ENCODE measurements at regions not wholly inside any gene's neighbourhood (a gene's known extent, or its start where the extent isn't known, plus 50 kb on each side); places are given as distances from the start of the nearest gene placed in this dataset.

DNA sequence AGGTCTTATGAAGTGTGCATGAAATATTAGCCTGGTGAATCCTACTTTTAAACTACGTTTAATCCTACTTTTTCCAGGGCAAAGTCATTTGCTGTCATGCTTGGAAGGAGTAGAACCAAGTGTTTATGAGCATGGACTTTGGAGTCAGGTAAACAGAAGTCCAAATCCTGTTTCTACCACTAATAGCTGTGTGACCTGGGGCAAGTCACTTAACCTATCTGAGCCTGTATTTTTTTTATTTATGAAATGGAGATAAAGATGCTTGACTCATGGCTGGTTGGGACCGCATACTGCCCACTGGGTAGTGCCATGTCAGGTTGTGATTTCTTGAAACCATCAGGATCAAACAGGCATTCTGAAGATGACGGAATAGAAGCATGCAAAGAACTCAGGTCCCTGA lies 249.6 kb downstream of the BAMBI start:
- no peak overlapping the region for H3K27ac ChIP-seq (ENCODE audit: low read depth, low read length)
- H2AFZ ChIP-seq (ENCODE audit: low read length), result no peak overlapping the region
- H3K36me3 ChIP-seq (ENCODE audit: insufficient read depth, low read length), result no peaks in the 10 kb centered on the region
- no peak overlapping the region for H3K4me2 ChIP-seq (ENCODE audit: insufficient read depth, low read length)
- H3K27me3 ChIP-seq (ENCODE audit: insufficient read depth, low read length), result peaks cover 2% of the 10 kb centered on the region
- H4K20me1 ChIP-seq (ENCODE audit: insufficient read depth, low read length), result no peaks in the 10 kb centered on the region
- no peaks in the 10 kb centered on the region for H3K79me2 ChIP-seq (ENCODE audit: insufficient read depth, low read length)
- TF ChIP-seq, protein P1, sequence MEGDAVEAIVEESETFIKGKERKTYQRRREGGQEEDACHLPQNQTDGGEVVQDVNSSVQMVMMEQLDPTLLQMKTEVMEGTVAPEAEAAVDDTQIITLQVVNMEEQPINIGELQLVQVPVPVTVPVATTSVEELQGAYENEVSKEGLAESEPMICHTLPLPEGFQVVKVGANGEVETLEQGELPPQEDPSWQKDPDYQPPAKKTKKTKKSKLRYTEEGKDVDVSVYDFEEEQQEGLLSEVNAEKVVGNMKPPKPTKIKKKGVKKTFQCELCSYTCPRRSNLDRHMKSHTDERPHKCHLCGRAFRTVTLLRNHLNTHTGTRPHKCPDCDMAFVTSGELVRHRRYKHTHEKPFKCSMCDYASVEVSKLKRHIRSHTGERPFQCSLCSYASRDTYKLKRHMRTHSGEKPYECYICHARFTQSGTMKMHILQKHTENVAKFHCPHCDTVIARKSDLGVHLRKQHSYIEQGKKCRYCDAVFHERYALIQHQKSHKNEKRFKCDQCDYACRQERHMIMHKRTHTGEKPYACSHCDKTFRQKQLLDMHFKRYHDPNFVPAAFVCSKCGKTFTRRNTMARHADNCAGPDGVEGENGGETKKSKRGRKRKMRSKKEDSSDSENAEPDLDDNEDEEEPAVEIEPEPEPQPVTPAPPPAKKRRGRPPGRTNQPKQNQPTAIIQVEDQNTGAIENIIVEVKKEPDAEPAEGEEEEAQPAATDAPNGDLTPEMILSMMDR (IDR thresholded peaks at IDR 0.05; ENCODE audit: extremely low read depth, low read depth, low read length), result no peak
- no peak overlapping the region for H3K4me3 ChIP-seq (ENCODE audit: insufficient read depth, low read length)
- H3K9me3 ChIP-seq (ENCODE audit: low read depth, low read length), result no peaks in the 10 kb centered on the region
- DNase-seq (ENCODE audit: insufficient read length, low spot score, missing footprints), result no peak
- H3K4me1 ChIP-seq (ENCODE audit: insufficient read depth, low read length), result peaks cover 3% of the 10 kb centered on the region

DNA sequence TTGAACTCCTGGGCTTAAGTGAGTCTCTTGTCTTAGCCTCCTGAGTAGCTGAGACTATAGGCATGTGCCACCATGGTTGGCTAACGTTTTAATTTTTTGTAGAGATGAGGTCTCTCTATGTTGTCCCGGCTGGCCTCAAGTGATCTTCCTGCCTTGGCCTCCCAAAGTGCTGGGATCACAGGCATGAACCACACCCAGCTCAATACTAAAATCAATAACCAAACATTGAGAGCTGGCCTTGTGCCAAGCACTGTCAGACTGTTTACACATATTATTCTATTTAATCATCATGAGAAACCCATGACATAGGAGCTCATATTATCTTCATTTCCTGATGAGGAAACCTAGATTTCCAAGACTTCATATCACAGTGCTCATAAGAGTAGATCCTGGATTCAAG lies 251.2 kb downstream of the BAMBI start:
- Histone ChIP-seq H3K4me2 (ENCODE audit: insufficient read depth, low read length) (no peak overlapping the region), H3K79me2 (ENCODE audit: insufficient read depth, low read length) (no peaks in the 10 kb centered on the region), H3K4me1 (ENCODE audit: insufficient read depth, low read length) (no peaks in the 10 kb centered on the region), H2AFZ (ENCODE audit: low read length) (no peak overlapping the region), H3K27me3 (ENCODE audit: insufficient read depth, low read length) (no peaks in the 10 kb centered on the region), H4K20me1 (ENCODE audit: insufficient read depth, low read length) (no peaks in the 10 kb centered on the region), H3K27ac (ENCODE audit: low read depth, low read length) (no peak overlapping the region), H3K36me3 (ENCODE audit: insufficient read depth, low read length) (no peaks in the 10 kb centered on the region), H3K4me3 (ENCODE audit: insufficient read depth, low read length) (no peak overlapping the region), H3K9me3 (ENCODE audit: low read depth, low read length) (no peaks in the 10 kb centered on the region)
- TF ChIP-seq, protein P1 (IDR thresholded peaks at IDR 0.05; ENCODE audit: extremely low read depth, low read depth, low read length), result no peak
- DNase-seq (ENCODE audit: insufficient read length, low spot score, missing footprints), result no peak

DNA sequence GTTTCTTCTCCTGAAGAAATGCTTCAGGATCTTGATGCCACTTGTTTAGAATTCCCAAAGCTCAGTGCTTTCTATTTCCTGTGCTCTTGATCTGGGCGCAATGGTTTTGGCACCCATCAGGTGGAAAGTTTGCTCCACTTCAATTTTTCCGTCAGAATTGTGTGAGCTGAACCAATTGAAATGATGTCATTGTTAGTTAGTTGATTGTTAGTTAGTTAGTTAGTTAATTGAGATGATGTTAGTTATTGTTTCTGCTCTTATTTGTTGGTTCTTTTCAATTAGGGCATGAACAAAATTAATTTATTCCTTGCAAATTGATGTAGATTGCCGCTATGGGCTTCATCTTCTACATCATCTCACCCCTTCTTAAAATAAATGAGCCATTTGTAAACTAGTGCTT lies 252.6 kb downstream of the BAMBI start:
- DNase-seq (ENCODE audit: insufficient read length, low spot score, missing footprints), result no peak
- Histone ChIP-seq H3K4me2 (ENCODE audit: insufficient read depth, low read length) (no peak overlapping the region), H3K36me3 (ENCODE audit: insufficient read depth, low read length) (no peaks in the 10 kb centered on the region), H2AFZ (ENCODE audit: low read length) (no peak overlapping the region), H3K4me1 (ENCODE audit: insufficient read depth, low read length) (no peaks in the 10 kb centered on the region), H3K9me3 (ENCODE audit: low read depth, low read length) (no peaks in the 10 kb centered on the region), H3K27ac (ENCODE audit: low read depth, low read length) (no peak overlapping the region), H3K4me3 (ENCODE audit: insufficient read depth, low read length) (no peak overlapping the region), H3K79me2 (ENCODE audit: insufficient read depth, low read length) (no peaks in the 10 kb centered on the region), H4K20me1 (ENCODE audit: insufficient read depth, low read length) (no peaks in the 10 kb centered on the region), H3K27me3 (ENCODE audit: insufficient read depth, low read length) (no peaks in the 10 kb centered on the region)
- TF ChIP-seq, protein P1 (IDR thresholded peaks at IDR 0.05; ENCODE audit: extremely low read depth, low read depth, low read length), result no peak

DNA sequence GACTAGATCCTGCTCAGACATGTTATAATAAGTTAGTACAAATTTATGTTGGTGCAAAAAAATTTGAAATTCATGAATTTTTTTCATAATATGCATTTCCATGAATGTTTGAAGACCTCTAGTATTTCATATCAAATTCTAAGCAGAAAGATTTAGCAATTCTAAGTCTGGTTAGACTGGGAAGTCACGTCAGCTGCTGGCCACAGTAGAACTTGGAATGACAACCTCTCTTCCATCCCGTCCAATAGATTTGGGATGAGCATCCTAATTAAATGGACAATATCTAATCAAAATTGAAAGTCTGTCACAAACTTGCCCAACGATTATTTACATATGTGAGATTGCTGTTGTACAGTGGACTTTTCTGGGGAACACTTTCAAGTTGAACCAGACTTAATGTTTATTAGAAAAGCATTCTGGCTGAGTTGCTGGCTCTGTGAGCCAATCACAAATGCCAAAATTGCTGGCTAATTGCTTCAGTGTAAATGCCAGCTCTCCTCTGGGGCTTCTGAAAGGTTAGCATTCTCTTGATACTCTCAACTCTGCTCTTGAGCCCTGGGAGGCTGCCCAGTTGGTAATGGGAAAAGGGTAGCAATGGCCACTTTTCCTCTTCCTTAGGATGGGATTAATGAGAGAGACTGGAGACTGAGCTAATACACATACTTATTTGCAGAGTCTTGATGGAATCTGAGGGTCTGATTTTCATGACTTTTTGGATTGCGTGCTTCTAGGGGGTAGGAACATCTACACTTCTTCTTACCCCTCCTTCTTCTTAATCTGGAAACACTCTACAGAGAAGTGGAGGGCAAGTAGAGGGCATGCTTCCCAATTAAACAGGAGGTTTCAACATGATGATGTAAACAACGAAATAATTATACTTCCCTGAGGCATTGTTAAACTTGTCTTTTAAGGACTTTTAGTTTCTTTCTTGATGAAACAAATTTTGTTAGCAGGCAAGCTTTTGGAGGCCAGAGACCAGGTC lies 253.5 kb downstream of the BAMBI start:
- H3K36me3 ChIP-seq (ENCODE audit: insufficient read depth, low read length), result no peaks in the 10 kb centered on the region
- TF ChIP-seq, protein P1 (IDR thresholded peaks at IDR 0.05; ENCODE audit: extremely low read depth, low read depth, low read length), result no peak
- no peak overlapping the region for H3K4me3 ChIP-seq (ENCODE audit: insufficient read depth, low read length)

More for the DNA sequence above, 253.5 kb downstream of the BAMBI start:
- no peaks in the 10 kb centered on the region for H3K9me3 ChIP-seq (ENCODE audit: low read depth, low read length)
- DNase-seq (ENCODE audit: insufficient read length, low spot score, missing footprints), result no peak
- no peak overlapping the region for H3K27ac ChIP-seq (ENCODE audit: low read depth, low read length)
- H3K27me3 ChIP-seq (ENCODE audit: insufficient read depth, low read length), result no peaks in the 10 kb centered on the region
- H3K4me1 ChIP-seq (ENCODE audit: insufficient read depth, low read length), result no peaks in the 10 kb centered on the region
- no peak overlapping the region for H2AFZ ChIP-seq (ENCODE audit: low read length)
- H3K4me2 ChIP-seq (ENCODE audit: insufficient read depth, low read length), result no peak overlapping the region
- H4K20me1 ChIP-seq (ENCODE audit: insufficient read depth, low read length), result no peaks in the 10 kb centered on the region
- H3K79me2 ChIP-seq (ENCODE audit: insufficient read depth, low read length), result no peaks in the 10 kb centered on the region

Data from osteoblast (primary cell).